GM19324 (cell line): ENCODE measurements at regions not wholly inside any gene's neighbourhood (a gene's known extent, or its start where the extent isn't known, plus 50 kb on each side); places are given as distances from the start of the nearest gene placed in this dataset.
"Not testable (repeated sequence)": the region's sequence is repeated elsewhere in the genome, so short reads cannot be mapped to it uniquely, and the experiment has no call there.

ENCODE experiments used
- ATAC-seq: cut with Tn5 transposase; IDR thresholded peaks from one replicate; pipeline ENCODE4 v1.9.1; 2021; ENCODE audit warnings: mild to moderate bottlenecking, moderate library complexity; ENCODE audit not compliant: unreplicated experiment, low FRiP score

GRCh38 chr5:118311103-118311819 is 677.1 kb downstream of the DTWD2 start:
- ATAC-seq: no peak

GRCh38 chr5:118310401-118310800 is 677.9 kb downstream of the DTWD2 start:
- ATAC-seq: no peak

- no peak for ATAC-seq
These were observed 685.1 kb downstream of the DTWD2 start for GRCh38 chr5:118303296-118303695.

- no peak for ATAC-seq
These were observed 685.6 kb downstream of the DTWD2 start for GRCh38 chr5:118302786-118303185.

GRCh38 chr5:118301696-118302095 is 686.7 kb downstream of the DTWD2 start:
- ATAC-seq: no peak

- ATAC-seq: no peak
These were observed 693.3 kb downstream of the DTWD2 start for GRCh38 chr5:118295045-118295444.

- no peak for ATAC-seq
These were observed 695.0 kb downstream of the DTWD2 start for GRCh38 chr5:118293378-118293777.

- no peak for ATAC-seq
These were observed 698.1 kb downstream of the DTWD2 start for GRCh38 chr5:118290204-118290603.

GRCh38 chr5:118284230-118284629 is 704.1 kb downstream of the DTWD2 start:
- ATAC-seq: not testable (repeated sequence)

- ATAC-seq: not testable (repeated sequence)
These were observed 705.8 kb downstream of the DTWD2 start for GRCh38 chr5:118282480-118283038.

GRCh38 chr5:118279540-118280294 is 708.6 kb downstream of the DTWD2 start:
- ATAC-seq: no peak

- ATAC-seq: no peak
These were observed 717.8 kb downstream of the DTWD2 start for GRCh38 chr5:118270526-118270925.

GRCh38 chr5:118258223-118258622 is 730.1 kb downstream of the DTWD2 start:
- ATAC-seq: no peak

- no peak for ATAC-seq
These were observed 731.3 kb downstream of the DTWD2 start for GRCh38 chr5:118257066-118257465.

- ATAC-seq: no peak
These were observed 734.9 kb downstream of the DTWD2 start for GRCh38 chr5:118253225-118254061.

- no peak for ATAC-seq
These were observed 739.0 kb downstream of the DTWD2 start for GRCh38 chr5:118249386-118249785.

GRCh38 chr5:118247458-118247857 is 740.9 kb downstream of the DTWD2 start:
- ATAC-seq: no peak

GRCh38 chr5:118243613-118244012 is 744.7 kb downstream of the DTWD2 start:
- ATAC-seq: no peak

- no peak for ATAC-seq
These were observed 745.3 kb downstream of the DTWD2 start for GRCh38 chr5:118243068-118243467.

GRCh38 chr5:118236108-118236849 is 752.1 kb downstream of the DTWD2 start:
- ATAC-seq: no peak
